ENCODE measurements at regions not wholly inside any gene's neighbourhood (a gene's known extent, or its start where the extent isn't known, plus 50 kb on each side); places are given as distances from the start of the nearest gene placed in this dataset.

GRCh38 chr10:131817866-131818509 is 82.8 kb upstream of the PPP2R2D start:
- no peak for TF ChIP-seq CTCF (conservative IDR thresholded peaks at IDR 0.05; ENCODE audit: low read depth, low read length)
- no peak overlapping the region for H3K4me3 ChIP-seq (ENCODE audit: low read depth, low read length)
- no peak for DNase-seq (ENCODE audit: low read depth)

GRCh38 chr10:131818510-131819234 is 82.1 kb upstream of the PPP2R2D start:
- no peak for DNase-seq (ENCODE audit: low read depth)
- no peak for TF ChIP-seq CTCF (conservative IDR thresholded peaks at IDR 0.05; ENCODE audit: low read depth, low read length)
- no peak overlapping the region for H3K4me3 ChIP-seq (ENCODE audit: low read depth, low read length)

GRCh38 chr10:131819241-131820072 is 81.4 kb upstream of the PPP2R2D start:
- no peak for DNase-seq (ENCODE audit: low read depth)
- H3K4me3 ChIP-seq (ENCODE audit: low read depth, low read length) = no peak overlapping the region
- TF ChIP-seq CTCF (conservative IDR thresholded peaks at IDR 0.05; ENCODE audit: low read depth, low read length) = no peak

- DNase-seq (ENCODE audit: low read depth) = no peak
- no peak overlapping the region for H3K4me3 ChIP-seq (ENCODE audit: low read depth, low read length)
- TF ChIP-seq CTCF (conservative IDR thresholded peaks at IDR 0.05; ENCODE audit: low read depth, low read length) = no peak
These were observed 80.2 kb upstream of the PPP2R2D start for GRCh38 chr10:131820626-131821025.

- TF ChIP-seq CTCF (conservative IDR thresholded peaks at IDR 0.05; ENCODE audit: low read depth, low read length) = no peak
- H3K4me3 ChIP-seq (ENCODE audit: low read depth, low read length) = no peak overlapping the region
- DNase-seq (ENCODE audit: low read depth) = no peak
These were observed 79.3 kb upstream of the PPP2R2D start for GRCh38 chr10:131821378-131822012.

- no peak overlapping the region for H3K4me3 ChIP-seq (ENCODE audit: low read depth, low read length)
- TF ChIP-seq CTCF (conservative IDR thresholded peaks at IDR 0.05; ENCODE audit: low read depth, low read length) = no peak
- DNase-seq (ENCODE audit: low read depth) = no peak
These were observed 78.7 kb upstream of the PPP2R2D start for GRCh38 chr10:131822013-131822691.

All from epithelial cell of proximal tubule (primary cell).